HL-60 (cell line): ENCODE measurements at regions not wholly inside any gene's neighbourhood (a gene's known extent, or its start where the extent isn't known, plus 50 kb on each side); places are given as distances from the start of the nearest gene placed in this dataset.
"Not testable (repeated sequence)": the region's sequence is repeated elsewhere in the genome, so short reads cannot be mapped to it uniquely, and the experiment has no call there.

Experiments
- POLR2AphosphoS5 ChIP-seq: IDR thresholded peaks from 2 replicates; pipeline ENCODE4 v1.6.1; 2012; ENCODE audit warnings: low read depth
- TF ChIP-seq, protein P1 (sequence below): IDR thresholded peaks from one replicate; pipeline ENCODE4 v1.5.1; 2011; ENCODE audit warnings: low read length, control low read depth, inconsistent platforms; ENCODE audit not compliant: insufficient read depth
- TF ChIP-seq, protein P2 (sequence below): IDR thresholded peaks from 2 replicates; pipeline ENCODE4 v1.6.1; 2012; ENCODE audit warnings: low read depth; ENCODE audit not compliant: insufficient replicate concordance

- TF ChIP-seq, protein P1, sequence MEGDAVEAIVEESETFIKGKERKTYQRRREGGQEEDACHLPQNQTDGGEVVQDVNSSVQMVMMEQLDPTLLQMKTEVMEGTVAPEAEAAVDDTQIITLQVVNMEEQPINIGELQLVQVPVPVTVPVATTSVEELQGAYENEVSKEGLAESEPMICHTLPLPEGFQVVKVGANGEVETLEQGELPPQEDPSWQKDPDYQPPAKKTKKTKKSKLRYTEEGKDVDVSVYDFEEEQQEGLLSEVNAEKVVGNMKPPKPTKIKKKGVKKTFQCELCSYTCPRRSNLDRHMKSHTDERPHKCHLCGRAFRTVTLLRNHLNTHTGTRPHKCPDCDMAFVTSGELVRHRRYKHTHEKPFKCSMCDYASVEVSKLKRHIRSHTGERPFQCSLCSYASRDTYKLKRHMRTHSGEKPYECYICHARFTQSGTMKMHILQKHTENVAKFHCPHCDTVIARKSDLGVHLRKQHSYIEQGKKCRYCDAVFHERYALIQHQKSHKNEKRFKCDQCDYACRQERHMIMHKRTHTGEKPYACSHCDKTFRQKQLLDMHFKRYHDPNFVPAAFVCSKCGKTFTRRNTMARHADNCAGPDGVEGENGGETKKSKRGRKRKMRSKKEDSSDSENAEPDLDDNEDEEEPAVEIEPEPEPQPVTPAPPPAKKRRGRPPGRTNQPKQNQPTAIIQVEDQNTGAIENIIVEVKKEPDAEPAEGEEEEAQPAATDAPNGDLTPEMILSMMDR: not testable (repeated sequence)
- TF ChIP-seq POLR2AphosphoS5: not testable (repeated sequence)
- TF ChIP-seq, protein P2, sequence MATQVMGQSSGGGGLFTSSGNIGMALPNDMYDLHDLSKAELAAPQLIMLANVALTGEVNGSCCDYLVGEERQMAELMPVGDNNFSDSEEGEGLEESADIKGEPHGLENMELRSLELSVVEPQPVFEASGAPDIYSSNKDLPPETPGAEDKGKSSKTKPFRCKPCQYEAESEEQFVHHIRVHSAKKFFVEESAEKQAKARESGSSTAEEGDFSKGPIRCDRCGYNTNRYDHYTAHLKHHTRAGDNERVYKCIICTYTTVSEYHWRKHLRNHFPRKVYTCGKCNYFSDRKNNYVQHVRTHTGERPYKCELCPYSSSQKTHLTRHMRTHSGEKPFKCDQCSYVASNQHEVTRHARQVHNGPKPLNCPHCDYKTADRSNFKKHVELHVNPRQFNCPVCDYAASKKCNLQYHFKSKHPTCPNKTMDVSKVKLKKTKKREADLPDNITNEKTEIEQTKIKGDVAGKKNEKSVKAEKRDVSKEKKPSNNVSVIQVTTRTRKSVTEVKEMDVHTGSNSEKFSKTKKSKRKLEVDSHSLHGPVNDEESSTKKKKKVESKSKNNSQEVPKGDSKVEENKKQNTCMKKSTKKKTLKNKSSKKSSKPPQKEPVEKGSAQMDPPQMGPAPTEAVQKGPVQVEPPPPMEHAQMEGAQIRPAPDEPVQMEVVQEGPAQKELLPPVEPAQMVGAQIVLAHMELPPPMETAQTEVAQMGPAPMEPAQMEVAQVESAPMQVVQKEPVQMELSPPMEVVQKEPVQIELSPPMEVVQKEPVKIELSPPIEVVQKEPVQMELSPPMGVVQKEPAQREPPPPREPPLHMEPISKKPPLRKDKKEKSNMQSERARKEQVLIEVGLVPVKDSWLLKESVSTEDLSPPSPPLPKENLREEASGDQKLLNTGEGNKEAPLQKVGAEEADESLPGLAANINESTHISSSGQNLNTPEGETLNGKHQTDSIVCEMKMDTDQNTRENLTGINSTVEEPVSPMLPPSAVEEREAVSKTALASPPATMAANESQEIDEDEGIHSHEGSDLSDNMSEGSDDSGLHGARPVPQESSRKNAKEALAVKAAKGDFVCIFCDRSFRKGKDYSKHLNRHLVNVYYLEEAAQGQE: not testable (repeated sequence)
Observed at GRCh38 chr1:149677359-149677758, 93.7 kb downstream of the PPIAL4C start.
